ENCODE measurements at regions not wholly inside any gene's neighbourhood (a gene's known extent, or its start where the extent isn't known, plus 50 kb on each side); places are given as distances from the start of the nearest gene placed in this dataset.

DNA sequence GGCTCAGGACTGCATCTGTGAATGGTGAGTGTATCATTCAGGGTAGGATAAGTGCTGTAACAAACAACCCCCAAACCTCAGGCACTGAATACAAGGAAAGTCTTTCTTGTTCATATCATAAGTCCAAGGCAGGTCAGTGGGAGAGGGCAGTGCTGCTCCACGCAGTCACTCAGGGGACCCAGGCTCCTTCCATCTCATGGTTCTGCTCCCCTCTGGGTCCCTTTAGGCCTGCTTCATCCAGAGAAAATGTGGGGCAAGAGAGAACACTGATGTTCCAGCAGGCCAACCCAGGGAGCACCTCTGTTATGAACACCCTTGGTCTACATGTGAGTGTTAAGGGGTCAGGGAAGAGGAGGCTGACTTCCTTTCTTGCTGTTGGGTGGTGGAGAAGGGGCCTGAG lies 187.8 kb downstream of the CHST1 start:
- no peaks in the 10 kb centered on the region for H3K9me3 ChIP-seq
- no peak for DNase-seq
- no peak for ATAC-seq
- intact Hi-C loops (cut with DNase I), result loop anchor here (5.0 kb wide), 1 partner anchor 50 kb away; no protein-coding TSS in a partner anchor
- TF ChIP-seq POLR2A (IDR thresholded peaks at IDR 0.05), result no peak
- TF ChIP-seq, protein P1, sequence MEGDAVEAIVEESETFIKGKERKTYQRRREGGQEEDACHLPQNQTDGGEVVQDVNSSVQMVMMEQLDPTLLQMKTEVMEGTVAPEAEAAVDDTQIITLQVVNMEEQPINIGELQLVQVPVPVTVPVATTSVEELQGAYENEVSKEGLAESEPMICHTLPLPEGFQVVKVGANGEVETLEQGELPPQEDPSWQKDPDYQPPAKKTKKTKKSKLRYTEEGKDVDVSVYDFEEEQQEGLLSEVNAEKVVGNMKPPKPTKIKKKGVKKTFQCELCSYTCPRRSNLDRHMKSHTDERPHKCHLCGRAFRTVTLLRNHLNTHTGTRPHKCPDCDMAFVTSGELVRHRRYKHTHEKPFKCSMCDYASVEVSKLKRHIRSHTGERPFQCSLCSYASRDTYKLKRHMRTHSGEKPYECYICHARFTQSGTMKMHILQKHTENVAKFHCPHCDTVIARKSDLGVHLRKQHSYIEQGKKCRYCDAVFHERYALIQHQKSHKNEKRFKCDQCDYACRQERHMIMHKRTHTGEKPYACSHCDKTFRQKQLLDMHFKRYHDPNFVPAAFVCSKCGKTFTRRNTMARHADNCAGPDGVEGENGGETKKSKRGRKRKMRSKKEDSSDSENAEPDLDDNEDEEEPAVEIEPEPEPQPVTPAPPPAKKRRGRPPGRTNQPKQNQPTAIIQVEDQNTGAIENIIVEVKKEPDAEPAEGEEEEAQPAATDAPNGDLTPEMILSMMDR (IDR thresholded peaks at IDR 0.05), result no peak
- WGBS, 2 donors, result 73 to 84% methylated on average over 1 of the region's 1 CpG
- H3K4me1 ChIP-seq, result peaks cover 7% of the 10 kb centered on the region
- no peak overlapping the region for H3K4me3 ChIP-seq
- H3K27me3 ChIP-seq, result no peaks in the 10 kb centered on the region
- no peaks in the 10 kb centered on the region for H3K36me3 ChIP-seq (replicated peaks in 1 of 2; ENCODE audit: insufficient read depth in 1 of 2, low read depth in 2 of 2)
- no peak overlapping the region for H3K27ac ChIP-seq

DNA sequence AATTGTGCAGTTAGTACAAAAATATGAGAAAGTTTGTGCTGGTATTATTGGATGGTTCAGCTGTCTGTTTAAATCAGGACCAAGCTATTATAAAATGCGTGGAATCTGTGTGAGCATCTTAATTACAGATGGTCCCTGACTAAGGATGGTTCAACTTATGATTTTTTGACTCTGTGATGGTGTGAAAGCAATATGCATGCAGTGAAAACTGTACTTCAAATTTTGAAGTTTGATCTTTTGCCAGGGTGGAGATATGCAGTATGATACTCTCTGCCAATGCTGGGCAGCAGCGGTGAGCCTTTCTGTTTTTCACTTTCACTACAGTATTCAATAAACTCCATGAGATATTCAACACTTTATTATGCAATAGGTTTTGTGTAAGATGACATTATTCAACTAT lies 189.3 kb downstream of the CHST1 start:
- H3K36me3 ChIP-seq (replicated peaks in 1 of 2; ENCODE audit: insufficient read depth in 1 of 2, low read depth in 2 of 2), result no peaks in the 10 kb centered on the region
- H3K27me3 ChIP-seq, result no peaks in the 10 kb centered on the region
- intact Hi-C loops (cut with DNase I), result loop anchor here (5.0 kb wide), 1 partner anchor 51 kb away; no protein-coding TSS in a partner anchor
- H3K9me3 ChIP-seq, result no peaks in the 10 kb centered on the region
- H3K27ac ChIP-seq, result no peak overlapping the region
- no peak overlapping the region for H3K4me3 ChIP-seq
- DNase-seq (no peak), ATAC-seq (no peak)
- 91 to 96% methylated on average over 2 of the region's 2 CpGs for WGBS, 2 donors
- peaks cover 7% of the 10 kb centered on the region for H3K4me1 ChIP-seq
- TF ChIP-seq POLR2A (IDR thresholded peaks at IDR 0.05), result no peak
- TF ChIP-seq, protein P1 (IDR thresholded peaks at IDR 0.05), result no peak

DNA sequence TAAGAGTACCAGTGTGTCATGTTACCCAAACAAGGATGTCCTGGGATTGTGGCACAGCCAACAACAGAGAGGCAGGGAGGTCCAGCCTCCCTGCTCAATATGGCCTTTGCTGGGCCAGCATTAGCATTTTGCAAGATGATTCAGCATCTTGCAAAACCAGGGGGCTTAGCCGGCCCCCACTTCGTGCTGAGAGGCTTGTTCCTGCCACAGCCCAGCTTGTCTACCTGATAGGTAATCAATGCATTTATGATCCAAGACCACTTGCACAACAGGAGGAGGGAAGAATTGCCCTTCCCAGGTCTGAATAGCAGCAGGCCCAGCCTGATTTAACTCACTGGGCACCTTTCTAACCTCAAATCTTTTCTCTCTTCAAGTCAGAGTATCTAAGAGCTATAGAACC lies 189.0 kb upstream of the SYT13 start:
- no peaks in the 10 kb centered on the region for H3K36me3 ChIP-seq (replicated peaks in 1 of 2; ENCODE audit: insufficient read depth in 1 of 2, low read depth in 2 of 2)
- TF ChIP-seq, protein P1 (IDR thresholded peaks at IDR 0.05), result no peak
- TF ChIP-seq POLR2A (IDR thresholded peaks at IDR 0.05), result no peak
- intact Hi-C loops (cut with DNase I), result loop anchor here (5.0 kb wide), 1 partner anchor 52 kb away; no protein-coding TSS in a partner anchor
- H3K4me1 ChIP-seq, result peaks cover 13% of the 10 kb centered on the region
- no peaks in the 10 kb centered on the region for H3K27me3 ChIP-seq
- H3K27ac ChIP-seq, result no peak overlapping the region
- DNase-seq (no peak), ATAC-seq (no peak)
- H3K4me3 ChIP-seq, result no peak overlapping the region
- WGBS, 2 donors, result 44 to 77% methylated on average over 2 of the region's 2 CpGs
- no peaks in the 10 kb centered on the region for H3K9me3 ChIP-seq

DNA sequence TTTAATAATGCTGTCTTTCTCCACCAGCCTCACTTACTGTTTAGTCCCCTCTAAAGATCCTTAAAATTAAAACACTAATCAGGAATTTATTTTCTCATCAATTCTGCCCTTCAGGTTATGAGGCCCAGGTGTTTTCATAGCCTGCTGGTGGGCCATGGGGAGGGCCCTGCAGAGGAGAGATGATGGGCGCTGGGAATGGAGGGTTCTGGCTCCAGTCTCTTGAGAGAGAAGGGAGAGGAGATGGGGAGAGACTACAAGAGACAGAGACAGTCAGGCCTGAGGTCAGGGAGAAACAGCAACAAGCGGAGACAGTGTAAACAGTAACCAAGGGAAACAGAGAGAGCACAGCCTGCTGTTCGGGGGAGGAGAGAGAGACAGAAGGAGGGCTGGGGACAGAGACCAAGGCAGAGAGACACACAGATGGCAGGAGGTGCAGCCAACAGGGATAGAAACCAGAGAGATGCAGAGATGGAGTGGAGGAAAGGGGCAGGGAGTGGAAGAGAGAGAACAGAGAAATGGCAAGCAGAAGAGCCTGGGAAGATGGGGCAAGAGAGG lies 187.3 kb upstream of the SYT13 start:
- H3K36me3 ChIP-seq (replicated peaks in 1 of 2; ENCODE audit: insufficient read depth in 1 of 2, low read depth in 2 of 2), result no peaks in the 10 kb centered on the region
- no peak for ATAC-seq
- TF ChIP-seq POLR2A (IDR thresholded peaks at IDR 0.05), result no peak
- TF ChIP-seq, protein P1 (IDR thresholded peaks at IDR 0.05), result no peak
- no peak for DNase-seq
- H3K4me3 ChIP-seq, result no peak overlapping the region
- intact Hi-C loops (cut with DNase I), result no loop called here
- peaks cover 15% of the 10 kb centered on the region for H3K4me1 ChIP-seq
- no peaks in the 10 kb centered on the region for H3K9me3 ChIP-seq
- no peaks in the 10 kb centered on the region for H3K27me3 ChIP-seq
- 54 to 59% methylated on average over 3 of the region's 3 CpGs for WGBS, 2 donors
- peak overlapping the region in 1 of 4 donors; percentile 21 for H3K27ac ChIP-seq

DNA sequence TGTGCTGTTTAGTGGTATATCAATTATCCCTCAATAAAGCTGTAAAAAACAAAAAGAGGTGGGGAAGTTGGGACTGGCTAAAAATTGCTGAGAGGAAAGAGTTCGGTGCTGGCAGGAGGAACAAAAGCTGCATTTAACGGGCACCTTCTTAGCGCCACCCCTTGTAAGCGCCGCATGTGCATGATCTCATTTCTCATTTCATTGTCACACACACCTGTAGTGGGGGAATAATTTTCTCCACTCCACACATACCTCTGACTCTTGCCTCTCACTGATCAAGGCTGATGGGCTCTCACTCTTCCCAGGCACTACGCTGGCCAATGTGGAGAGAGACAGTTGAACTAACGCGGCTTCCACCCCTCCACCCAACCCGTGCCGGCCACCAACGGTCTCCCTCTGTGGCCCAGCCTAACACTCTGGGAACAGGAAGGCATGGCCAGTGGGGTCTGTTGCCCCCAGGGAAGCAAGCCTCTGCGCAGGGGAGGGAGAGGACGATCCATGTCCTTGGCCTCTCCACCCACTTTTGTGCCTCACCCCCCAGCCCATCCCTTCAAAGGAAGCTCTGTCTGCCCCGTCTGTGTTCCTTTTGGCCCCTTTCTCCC lies 186.7 kb upstream of the SYT13 start:
- TF ChIP-seq, protein P1 (IDR thresholded peaks at IDR 0.05), result no peak
- TF ChIP-seq POLR2A (IDR thresholded peaks at IDR 0.05), result no peak
- DNase-seq (peak in 2 of 4 donors; percentile 7 to 15), ATAC-seq (peak; percentile 48)
- peaks cover 15% of the 10 kb centered on the region for H3K4me1 ChIP-seq
- no peaks in the 10 kb centered on the region for H3K27me3 ChIP-seq
- no peaks in the 10 kb centered on the region for H3K9me3 ChIP-seq
- no peaks in the 10 kb centered on the region for H3K36me3 ChIP-seq (replicated peaks in 1 of 2; ENCODE audit: insufficient read depth in 1 of 2, low read depth in 2 of 2)
- peak overlapping the region in 3 of 4 donors; percentile 21 to 50 (median 24) for H3K27ac ChIP-seq
- no peak overlapping the region for H3K4me3 ChIP-seq
- WGBS, 2 donors, result 27 to 39% methylated on average over 14 of the region's 14 CpGs
- intact Hi-C loops (cut with DNase I), result no loop called here

Data from body of pancreas (tissue), 4 donors.